ENCODE measurements at regions not wholly inside any gene's neighbourhood (a gene's known extent, or its start where the extent isn't known, plus 50 kb on each side); places are given as distances from the start of the nearest gene placed in this dataset.

DNA sequence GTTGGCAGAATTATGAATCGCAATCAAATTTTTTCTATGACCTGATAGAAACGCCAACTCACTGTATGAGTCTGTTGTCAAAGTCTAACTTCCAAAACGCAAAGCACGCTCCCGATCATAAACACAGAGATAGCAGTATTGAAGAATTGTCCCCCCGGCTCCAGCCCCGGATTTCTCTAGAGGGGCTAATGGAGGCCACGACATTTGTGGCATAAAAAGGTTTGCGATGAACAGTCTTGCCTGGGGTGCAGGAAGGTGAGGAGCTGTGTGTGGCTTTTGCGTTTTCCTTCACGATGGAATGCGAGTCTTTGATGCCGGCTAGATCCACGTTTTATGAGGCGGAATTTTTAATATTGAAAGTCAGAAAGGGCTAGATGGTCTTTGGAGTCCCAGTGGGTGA is 183.0 kb downstream of the CRLF2 start:
- TF ChIP-seq CTCF (IDR thresholded peaks at IDR 0.05; ENCODE audit: unreplicated experiment): no peak
- Mint-ChIP-seq H3K4me3 (no peak overlapping the region), H3K27ac (no peak overlapping the region), H3K4me1 (no peaks in the 10 kb centered on the region), H3K27me3 (ENCODE audit: low read depth) (peaks cover 9% of the 10 kb centered on the region), H3K9me3 (peaks cover 4% of the 10 kb centered on the region), H3K36me3 (no peaks in the 10 kb centered on the region)
- no peak for DNase-seq (ENCODE audit: low spot score in 2 of 2, unreplicated experiment in 2 of 2)

- H3K9me3 Mint-ChIP-seq: no peaks in the 10 kb centered on the region
- no peaks in the 10 kb centered on the region for H3K4me1 Mint-ChIP-seq
- TF ChIP-seq CTCF (IDR thresholded peaks at IDR 0.05; ENCODE audit: unreplicated experiment): no peak
- no peak overlapping the region for H3K4me3 Mint-ChIP-seq
- peaks cover 9% of the 10 kb centered on the region for H3K27me3 Mint-ChIP-seq (ENCODE audit: low read depth)
- no peaks in the 10 kb centered on the region for H3K36me3 Mint-ChIP-seq
- DNase-seq (ENCODE audit: low spot score in 2 of 2, unreplicated experiment in 2 of 2): no peak
- no peak overlapping the region for H3K27ac Mint-ChIP-seq
These were observed 184.8 kb downstream of the CRLF2 start for GRCh38 chrX:1027680-1028079.

- Mint-ChIP-seq H3K27me3 (ENCODE audit: low read depth) (peaks cover 5% of the 10 kb centered on the region), H3K36me3 (no peaks in the 10 kb centered on the region), H3K4me1 (no peaks in the 10 kb centered on the region), H3K4me3 (no peak overlapping the region), H3K9me3 (no peaks in the 10 kb centered on the region), H3K27ac (no peak overlapping the region)
- no peak for DNase-seq (ENCODE audit: low spot score in 2 of 2, unreplicated experiment in 2 of 2)
- TF ChIP-seq CTCF (IDR thresholded peaks at IDR 0.05; ENCODE audit: unreplicated experiment): no peak
These were observed 185.3 kb downstream of the CRLF2 start for GRCh38 chrX:1027133-1027532.

- H3K4me1 Mint-ChIP-seq: no peaks in the 10 kb centered on the region
- H3K36me3 Mint-ChIP-seq: no peaks in the 10 kb centered on the region
- no peak overlapping the region for H3K27ac Mint-ChIP-seq
- H3K9me3 Mint-ChIP-seq: no peaks in the 10 kb centered on the region
- DNase-seq (ENCODE audit: low spot score in 2 of 2, unreplicated experiment in 2 of 2): no peak
- no peak for TF ChIP-seq CTCF (IDR thresholded peaks at IDR 0.05; ENCODE audit: unreplicated experiment)
- no peak overlapping the region for H3K4me3 Mint-ChIP-seq
- H3K27me3 Mint-ChIP-seq (ENCODE audit: low read depth): peaks cover 5% of the 10 kb centered on the region
These were observed 186.0 kb downstream of the CRLF2 start for GRCh38 chrX:1026263-1027015.

GRCh38 chrX:1025413-1025812 is 187.0 kb downstream of the CRLF2 start:
- no peak for TF ChIP-seq CTCF (IDR thresholded peaks at IDR 0.05; ENCODE audit: unreplicated experiment)
- Mint-ChIP-seq H3K36me3 (no peaks in the 10 kb centered on the region), H3K4me1 (no peaks in the 10 kb centered on the region), H3K27me3 (ENCODE audit: low read depth) (peaks cover 5% of the 10 kb centered on the region), H3K9me3 (no peaks in the 10 kb centered on the region), H3K4me3 (no peak overlapping the region), H3K27ac (no peak overlapping the region)
- no peak for DNase-seq (ENCODE audit: low spot score in 2 of 2, unreplicated experiment in 2 of 2)
